GM23338 (cell line): ENCODE measurements at regions not wholly inside any gene's neighbourhood (a gene's known extent, or its start where the extent isn't known, plus 50 kb on each side); places are given as distances from the start of the nearest gene placed in this dataset.

ENCODE experiments used
- ATAC-seq: fragments of 200-7000 bp; cut with Tn5 transposase; 3 replicates; pipeline ENCODE4 v1.9.1; 2020
- DNase-seq: peaks from one replicate; pipeline ENCODE4 v3.0.0-alpha.2; 2015; ENCODE audit warnings: low spot score
- H2AFZ ChIP-seq: fragments of 200-600 bp; sonication (generic); 2 replicates; pipeline ENCODE4 v1.8.0; 2016; ENCODE audit warnings: antibody characterized with exemption, mild to moderate bottlenecking, moderate library complexity
- H3F3A ChIP-seq: fragments of 200-600 bp; sonication (generic); replicated peaks from 2 replicates; pipeline ENCODE4 v1.8.0; 2017; ENCODE audit warnings: antibody characterized with exemption, mixed run types, low read depth
- H3K27ac ChIP-seq: fragments of 200-600 bp; sonication (generic); 2 replicates; pipeline ENCODE4 v1.6.1; 2016; ENCODE audit warnings: low read depth
- H3K27me3 ChIP-seq: fragments of 200-600 bp; sonication (generic); 2 replicates; pipeline ENCODE4 v1.8.0; 2016; ENCODE audit warnings: mild to moderate bottlenecking, mixed run types, moderate library complexity; ENCODE audit not compliant: insufficient read depth
- H3K36me3 ChIP-seq: fragments of 200-600 bp; sonication (generic); 2 replicates; pipeline ENCODE4 v1.8.0; 2016; ENCODE audit warnings: mild to moderate bottlenecking; ENCODE audit not compliant: insufficient read depth
- H3K4me1 ChIP-seq: fragments of 200-600 bp; sonication (generic); 2 replicates; pipeline ENCODE4 v1.8.0; 2016; ENCODE audit warnings: mild to moderate bottlenecking, moderate library complexity; ENCODE audit not compliant: insufficient read depth
- H3K4me2 ChIP-seq: fragments of 200-600 bp; sonication (generic); 2 replicates; pipeline ENCODE4 v1.7.1; 2017; ENCODE audit warnings: mixed run types
- H3K4me3 ChIP-seq: fragments of 200-600 bp; sonication (generic); 2 replicates; pipeline ENCODE4 v1.6.1; 2016; ENCODE audit warnings: mixed run types
- H3K79me2 ChIP-seq: fragments of 200-600 bp; sonication (generic); replicated peaks from 2 replicates; pipeline ENCODE4 v1.8.0; 2017; ENCODE audit warnings: mild to moderate bottlenecking; ENCODE audit not compliant: insufficient read depth
- H3K9me2 ChIP-seq: fragments of 200-600 bp; sonication (generic); 2 replicates; pipeline ENCODE4 v1.8.0; 2017; ENCODE audit not compliant: insufficient read depth
- H4K20me1 ChIP-seq: fragments of 200-600 bp; sonication (generic); replicated peaks from 2 replicates; pipeline ENCODE4 v1.8.0; 2017; ENCODE audit warnings: mild to moderate bottlenecking; ENCODE audit not compliant: insufficient read depth
- H3K27ac Mint-ChIP-seq: 2 replicates; pipeline ENCODE4 v1.8.0; 2020; ENCODE audit warnings: inconsistent platforms, mild to moderate bottlenecking, moderate library complexity, mixed read lengths
- H3K27me3 Mint-ChIP-seq: 3 replicates; pipeline ENCODE4 v1.8.0; 2022; ENCODE audit warnings: low read depth, mild to moderate bottlenecking, moderate library complexity, mixed read lengths, inconsistent platforms; ENCODE audit not compliant: insufficient read depth, poor library complexity
- H3K36me3 Mint-ChIP-seq: 3 replicates; pipeline ENCODE4 v1.8.0; 2021; ENCODE audit warnings: low read depth, mild to moderate bottlenecking, inconsistent platforms, moderate library complexity, mixed read lengths
- H3K4me1 Mint-ChIP-seq: 3 replicates; pipeline ENCODE4 v1.8.0; 2020; ENCODE audit warnings: mild to moderate bottlenecking, inconsistent platforms, mixed read lengths
- H3K4me3 Mint-ChIP-seq: 3 replicates; pipeline ENCODE4 v1.8.0; 2021; ENCODE audit warnings: moderate library complexity, mild to moderate bottlenecking, inconsistent platforms, mixed read lengths
- H3K9me3 Mint-ChIP-seq: 3 replicates; pipeline ENCODE4 v1.8.0; 2020; ENCODE audit warnings: moderate library complexity, mild to moderate bottlenecking, inconsistent platforms, mixed read lengths
- CREB1 ChIP-seq: fragments of 250-450 bp; sonication (Bioruptor Pico); IDR thresholded peaks from 2 replicates; pipeline ENCODE4 v1.5.0; 2020; ENCODE audit warnings: low read depth, mild to moderate bottlenecking, moderate library complexity
- EZH2 ChIP-seq: fragments of 200-600 bp; sonication (generic); IDR thresholded peaks from one replicate; pipeline ENCODE4 v1.8.0; 2017; ENCODE audit warnings: antibody characterized with exemption, mild to moderate bottlenecking, low read depth; ENCODE audit not compliant: unreplicated experiment
- JUNB ChIP-seq: IDR thresholded peaks from one replicate; pipeline ENCODE4 v1.6.1; 2016; ENCODE audit warnings: antibody characterized with exemption; ENCODE audit not compliant: unreplicated experiment
- NANOG ChIP-seq: IDR thresholded peaks from 2 replicates; pipeline ENCODE4 v1.6.1; 2016; ENCODE audit warnings: antibody characterized with exemption, borderline replicate concordance
- POLR2AphosphoS5 ChIP-seq: IDR thresholded peaks from 2 replicates; pipeline ENCODE4 v1.6.1; 2016; ENCODE audit warnings: antibody characterized with exemption, low read depth
- STAT1 ChIP-seq: IDR thresholded peaks from one replicate; pipeline ENCODE4 v1.6.1; 2016; ENCODE audit warnings: antibody characterized with exemption; ENCODE audit not compliant: unreplicated experiment
- ZNF114 ChIP-seq: fragments of 250-450 bp; sonication (Bioruptor Pico); IDR thresholded peaks from 2 replicates; pipeline ENCODE4 v1.5.0; 2020; ENCODE audit warnings: mild to moderate bottlenecking, moderate library complexity
- TF ChIP-seq, protein P1 (sequence below): fragments of 250-450 bp; sonication (Bioruptor Pico); IDR thresholded peaks from 2 replicates; pipeline ENCODE4 v1.5.0; 2020; ENCODE audit warnings: mild to moderate bottlenecking, moderate library complexity
- TF ChIP-seq, protein P2 (sequence below): IDR thresholded peaks from 2 replicates; pipeline ENCODE4 v1.6.1; 2016; ENCODE audit warnings: antibody characterized with exemption
- TF ChIP-seq, protein P3 (sequence below): IDR thresholded peaks from one replicate; pipeline ENCODE4 v1.6.1; 2018; ENCODE audit warnings: antibody characterized with exemption; ENCODE audit not compliant: unreplicated experiment
- TF ChIP-seq, protein P4 (sequence below), 2 experiments: fragments of 200-600 bp in 1 of 2; sonication (generic) in 1 of 2; conservative IDR thresholded peaks; 2 replicates each; pipeline versions ENCODE4 v1.5.1 to v1.6.1; 2016 to 2017; ENCODE audit warnings: antibody characterized with exemption in 2 of 2, low read depth in 2 of 2, mild to moderate bottlenecking in 2 of 2, moderate library complexity in 1 of 2

DNA sequence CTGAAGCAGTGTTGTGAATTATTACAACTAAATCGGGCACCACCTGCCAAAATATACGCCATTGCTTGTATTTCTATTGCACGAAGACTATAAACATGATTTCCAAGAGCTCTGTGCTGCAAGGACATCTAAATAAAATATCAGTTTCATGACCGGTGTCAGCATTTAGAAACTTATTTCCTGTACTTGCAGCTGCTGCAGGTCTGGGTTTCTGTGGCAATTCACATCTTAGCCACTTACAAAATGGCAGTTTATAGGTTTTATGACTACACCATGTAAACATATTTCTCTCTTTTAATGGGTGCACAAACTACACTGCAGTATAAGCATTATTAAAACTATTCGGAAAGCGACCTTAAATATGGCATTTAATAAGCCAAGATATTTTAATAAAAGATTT is 359.4 kb downstream of the VPS13C start (continued):
- TF ChIP-seq, protein P1, sequence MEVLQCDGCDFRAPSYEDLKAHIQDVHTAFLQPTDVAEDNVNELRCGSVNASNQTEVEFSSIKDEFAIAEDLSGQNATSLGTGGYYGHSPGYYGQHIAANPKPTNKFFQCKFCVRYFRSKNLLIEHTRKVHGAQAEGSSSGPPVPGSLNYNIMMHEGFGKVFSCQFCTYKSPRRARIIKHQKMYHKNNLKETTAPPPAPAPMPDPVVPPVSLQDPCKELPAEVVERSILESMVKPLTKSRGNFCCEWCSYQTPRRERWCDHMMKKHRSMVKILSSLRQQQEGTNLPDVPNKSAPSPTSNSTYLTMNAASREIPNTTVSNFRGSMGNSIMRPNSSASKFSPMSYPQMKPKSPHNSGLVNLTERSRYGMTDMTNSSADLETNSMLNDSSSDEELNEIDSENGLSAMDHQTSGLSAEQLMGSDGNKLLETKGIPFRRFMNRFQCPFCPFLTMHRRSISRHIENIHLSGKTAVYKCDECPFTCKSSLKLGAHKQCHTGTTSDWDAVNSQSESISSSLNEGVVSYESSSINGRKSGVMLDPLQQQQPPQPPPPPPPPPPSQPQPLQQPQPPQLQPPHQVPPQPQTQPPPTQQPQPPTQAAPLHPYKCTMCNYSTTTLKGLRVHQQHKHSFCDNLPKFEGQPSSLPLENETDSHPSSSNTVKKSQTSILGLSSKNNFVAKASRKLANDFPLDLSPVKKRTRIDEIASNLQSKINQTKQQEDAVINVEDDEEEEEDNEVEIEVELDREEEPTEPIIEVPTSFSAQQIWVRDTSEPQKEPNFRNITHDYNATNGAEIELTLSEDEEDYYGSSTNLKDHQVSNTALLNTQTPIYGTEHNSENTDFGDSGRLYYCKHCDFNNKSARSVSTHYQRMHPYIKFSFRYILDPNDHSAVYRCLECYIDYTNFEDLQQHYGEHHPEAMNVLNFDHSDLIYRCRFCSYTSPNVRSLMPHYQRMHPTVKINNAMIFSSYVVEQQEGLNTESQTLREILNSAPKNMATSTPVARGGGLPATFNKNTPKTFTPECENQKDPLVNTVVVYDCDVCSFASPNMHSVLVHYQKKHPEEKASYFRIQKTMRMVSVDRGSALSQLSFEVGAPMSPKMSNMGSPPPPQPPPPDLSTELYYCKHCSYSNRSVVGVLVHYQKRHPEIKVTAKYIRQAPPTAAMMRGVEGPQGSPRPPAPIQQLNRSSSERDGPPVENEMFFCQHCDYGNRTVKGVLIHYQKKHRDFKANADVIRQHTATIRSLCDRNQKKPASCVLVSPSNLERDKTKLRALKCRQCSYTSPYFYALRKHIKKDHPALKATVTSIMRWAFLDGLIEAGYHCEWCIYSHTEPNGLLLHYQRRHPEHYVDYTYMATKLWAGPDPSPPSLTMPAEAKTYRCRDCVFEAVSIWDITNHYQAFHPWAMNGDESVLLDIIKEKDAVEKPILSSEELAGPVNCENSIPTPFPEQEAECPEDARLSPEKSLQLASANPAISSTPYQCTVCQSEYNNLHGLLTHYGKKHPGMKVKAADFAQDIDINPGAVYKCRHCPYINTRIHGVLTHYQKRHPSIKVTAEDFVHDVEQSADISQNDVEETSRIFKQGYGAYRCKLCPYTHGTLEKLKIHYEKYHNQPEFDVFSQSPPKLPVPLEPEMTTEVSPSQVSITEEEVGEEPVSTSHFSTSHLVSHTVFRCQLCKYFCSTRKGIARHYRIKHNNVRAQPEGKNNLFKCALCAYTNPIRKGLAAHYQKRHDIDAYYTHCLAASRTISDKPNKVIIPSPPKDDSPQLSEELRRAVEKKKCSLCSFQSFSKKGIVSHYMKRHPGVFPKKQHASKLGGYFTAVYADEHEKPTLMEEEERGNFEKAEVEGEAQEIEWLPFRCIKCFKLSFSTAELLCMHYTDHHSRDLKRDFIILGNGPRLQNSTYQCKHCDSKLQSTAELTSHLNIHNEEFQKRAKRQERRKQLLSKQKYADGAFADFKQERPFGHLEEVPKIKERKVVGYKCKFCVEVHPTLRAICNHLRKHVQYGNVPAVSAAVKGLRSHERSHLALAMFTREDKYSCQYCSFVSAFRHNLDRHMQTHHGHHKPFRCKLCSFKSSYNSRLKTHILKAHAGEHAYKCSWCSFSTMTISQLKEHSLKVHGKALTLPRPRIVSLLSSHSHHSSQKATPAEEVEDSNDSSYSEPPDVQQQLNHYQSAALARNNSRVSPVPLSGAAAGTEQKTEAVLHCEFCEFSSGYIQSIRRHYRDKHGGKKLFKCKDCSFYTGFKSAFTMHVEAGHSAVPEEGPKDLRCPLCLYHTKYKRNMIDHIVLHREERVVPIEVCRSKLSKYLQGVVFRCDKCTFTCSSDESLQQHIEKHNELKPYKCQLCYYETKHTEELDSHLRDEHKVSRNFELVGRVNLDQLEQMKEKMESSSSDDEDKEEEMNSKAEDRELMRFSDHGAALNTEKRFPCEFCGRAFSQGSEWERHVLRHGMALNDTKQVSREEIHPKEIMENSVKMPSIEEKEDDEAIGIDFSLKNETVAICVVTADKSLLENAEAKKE (CRISPR knock-in tag), result no peak
- TF ChIP-seq ZNF114 (CRISPR knock-in tag), result no peak

DNA sequence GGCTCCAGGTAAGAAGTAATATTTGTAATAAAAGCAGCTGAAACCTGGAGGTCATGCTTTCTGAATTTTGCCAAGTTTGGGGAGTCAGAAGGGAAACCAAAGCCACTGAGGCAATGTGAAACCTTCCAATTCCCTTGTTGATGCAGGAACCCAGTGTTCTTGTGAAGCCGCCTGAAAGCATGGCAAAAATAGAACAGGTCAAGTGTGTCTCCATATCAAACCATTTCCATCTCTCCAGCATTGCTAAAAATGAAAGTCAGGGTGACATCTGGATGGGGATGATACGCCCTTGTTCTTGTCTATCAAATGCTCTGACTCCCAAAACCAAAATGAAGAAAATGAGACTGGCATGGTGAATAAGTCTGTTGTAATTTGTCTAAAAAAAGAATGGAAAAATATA is 362.5 kb downstream of the VPS13C start:
- Histone ChIP-seq H2AFZ (no peak overlapping the region), H3K79me2 (no peaks in the 10 kb centered on the region), H3K27ac (no peak overlapping the region), H4K20me1 (no peaks in the 10 kb centered on the region), H3F3A (no peaks in the 10 kb centered on the region), H3K4me1 (peaks cover 14% of the 10 kb centered on the region), H3K27me3 (no peaks in the 10 kb centered on the region), H3K4me2 (0 out of 2 replicates have a peak overlapping the region, but pooled peaks have one; percentile 15), H3K36me3 (no peaks in the 10 kb centered on the region), H3K4me3 (no peak overlapping the region), H3K9me2 (peaks cover 6% of the 10 kb centered on the region; the same call in 1 of the 2 replicates)
- no peak for ATAC-seq
- Mint-ChIP-seq H3K4me3 (no peak overlapping the region), H3K27me3 (no peaks in the 10 kb centered on the region), H3K27ac (no peak overlapping the region), H3K4me1 (peaks cover 16% of the 10 kb centered on the region), H3K36me3 (no peaks in the 10 kb centered on the region), H3K9me3 (no peaks in the 10 kb centered on the region)
- DNase-seq, result no peak
- TF ChIP-seq, protein P2, sequence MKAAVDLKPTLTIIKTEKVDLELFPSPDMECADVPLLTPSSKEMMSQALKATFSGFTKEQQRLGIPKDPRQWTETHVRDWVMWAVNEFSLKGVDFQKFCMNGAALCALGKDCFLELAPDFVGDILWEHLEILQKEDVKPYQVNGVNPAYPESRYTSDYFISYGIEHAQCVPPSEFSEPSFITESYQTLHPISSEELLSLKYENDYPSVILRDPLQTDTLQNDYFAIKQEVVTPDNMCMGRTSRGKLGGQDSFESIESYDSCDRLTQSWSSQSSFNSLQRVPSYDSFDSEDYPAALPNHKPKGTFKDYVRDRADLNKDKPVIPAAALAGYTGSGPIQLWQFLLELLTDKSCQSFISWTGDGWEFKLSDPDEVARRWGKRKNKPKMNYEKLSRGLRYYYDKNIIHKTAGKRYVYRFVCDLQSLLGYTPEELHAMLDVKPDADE, result no peak
- no peak for TF ChIP-seq STAT1
- no peak for TF ChIP-seq EZH2
- TF ChIP-seq ZNF114 (CRISPR knock-in tag), result no peak
- TF ChIP-seq, protein P3, sequence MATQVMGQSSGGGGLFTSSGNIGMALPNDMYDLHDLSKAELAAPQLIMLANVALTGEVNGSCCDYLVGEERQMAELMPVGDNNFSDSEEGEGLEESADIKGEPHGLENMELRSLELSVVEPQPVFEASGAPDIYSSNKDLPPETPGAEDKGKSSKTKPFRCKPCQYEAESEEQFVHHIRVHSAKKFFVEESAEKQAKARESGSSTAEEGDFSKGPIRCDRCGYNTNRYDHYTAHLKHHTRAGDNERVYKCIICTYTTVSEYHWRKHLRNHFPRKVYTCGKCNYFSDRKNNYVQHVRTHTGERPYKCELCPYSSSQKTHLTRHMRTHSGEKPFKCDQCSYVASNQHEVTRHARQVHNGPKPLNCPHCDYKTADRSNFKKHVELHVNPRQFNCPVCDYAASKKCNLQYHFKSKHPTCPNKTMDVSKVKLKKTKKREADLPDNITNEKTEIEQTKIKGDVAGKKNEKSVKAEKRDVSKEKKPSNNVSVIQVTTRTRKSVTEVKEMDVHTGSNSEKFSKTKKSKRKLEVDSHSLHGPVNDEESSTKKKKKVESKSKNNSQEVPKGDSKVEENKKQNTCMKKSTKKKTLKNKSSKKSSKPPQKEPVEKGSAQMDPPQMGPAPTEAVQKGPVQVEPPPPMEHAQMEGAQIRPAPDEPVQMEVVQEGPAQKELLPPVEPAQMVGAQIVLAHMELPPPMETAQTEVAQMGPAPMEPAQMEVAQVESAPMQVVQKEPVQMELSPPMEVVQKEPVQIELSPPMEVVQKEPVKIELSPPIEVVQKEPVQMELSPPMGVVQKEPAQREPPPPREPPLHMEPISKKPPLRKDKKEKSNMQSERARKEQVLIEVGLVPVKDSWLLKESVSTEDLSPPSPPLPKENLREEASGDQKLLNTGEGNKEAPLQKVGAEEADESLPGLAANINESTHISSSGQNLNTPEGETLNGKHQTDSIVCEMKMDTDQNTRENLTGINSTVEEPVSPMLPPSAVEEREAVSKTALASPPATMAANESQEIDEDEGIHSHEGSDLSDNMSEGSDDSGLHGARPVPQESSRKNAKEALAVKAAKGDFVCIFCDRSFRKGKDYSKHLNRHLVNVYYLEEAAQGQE, result no peak
- TF ChIP-seq, protein P4, sequence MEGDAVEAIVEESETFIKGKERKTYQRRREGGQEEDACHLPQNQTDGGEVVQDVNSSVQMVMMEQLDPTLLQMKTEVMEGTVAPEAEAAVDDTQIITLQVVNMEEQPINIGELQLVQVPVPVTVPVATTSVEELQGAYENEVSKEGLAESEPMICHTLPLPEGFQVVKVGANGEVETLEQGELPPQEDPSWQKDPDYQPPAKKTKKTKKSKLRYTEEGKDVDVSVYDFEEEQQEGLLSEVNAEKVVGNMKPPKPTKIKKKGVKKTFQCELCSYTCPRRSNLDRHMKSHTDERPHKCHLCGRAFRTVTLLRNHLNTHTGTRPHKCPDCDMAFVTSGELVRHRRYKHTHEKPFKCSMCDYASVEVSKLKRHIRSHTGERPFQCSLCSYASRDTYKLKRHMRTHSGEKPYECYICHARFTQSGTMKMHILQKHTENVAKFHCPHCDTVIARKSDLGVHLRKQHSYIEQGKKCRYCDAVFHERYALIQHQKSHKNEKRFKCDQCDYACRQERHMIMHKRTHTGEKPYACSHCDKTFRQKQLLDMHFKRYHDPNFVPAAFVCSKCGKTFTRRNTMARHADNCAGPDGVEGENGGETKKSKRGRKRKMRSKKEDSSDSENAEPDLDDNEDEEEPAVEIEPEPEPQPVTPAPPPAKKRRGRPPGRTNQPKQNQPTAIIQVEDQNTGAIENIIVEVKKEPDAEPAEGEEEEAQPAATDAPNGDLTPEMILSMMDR (conservative IDR thresholded peaks at IDR 0.05; ENCODE audit: low read depth in 2 of 2), result no peak
- TF ChIP-seq POLR2AphosphoS5, result no peak
- TF ChIP-seq JUNB, result no peak
- TF ChIP-seq NANOG, result no peak
- no peak for TF ChIP-seq CREB1
